SK-N-SH (cell line): ENCODE measurements at regions not wholly inside any gene's neighbourhood (a gene's known extent, or its start where the extent isn't known, plus 50 kb on each side); places are given as distances from the start of the nearest gene placed in this dataset.

Source experiments
- CTCF ChIA-PET: fragments of 300-600, 350-600 bp; formaldehyde crosslinking; extraction: SDS; loops from one replicate; lab custom pipeline; 2021; lab: Yijun Ruan, JAX
- POLR2A ChIA-PET: fragments of 350-600 bp; sonication (Branson Sonifier 250); formaldehyde crosslinking; extraction: SDS; loops from one replicate; lab custom pipeline; 2020; ENCODE audit warnings: antibody characterized with exemption, inconsistent platforms; lab: Yijun Ruan, JAX
- DNase-seq: peaks from one replicate; pipeline ENCODE4 v3.0.0; 2012
- H2AFZ ChIP-seq: fragments of 200-600 bp; sonication (generic); 2 replicates; pipeline ENCODE4 v1.8.1; 2016; ENCODE audit warnings: antibody characterized with exemption, mild to moderate bottlenecking, low read depth
- H3F3A ChIP-seq: fragments of 200-600 bp; sonication (generic); replicated peaks from 2 replicates; pipeline ENCODE3; 2016; ENCODE audit warnings: antibody characterized with exemption, mild to moderate bottlenecking; ENCODE audit not compliant: insufficient read depth
- H3K27ac ChIP-seq, 2 experiments: fragments of 200-500 bp in 1 of 2; fragments of 200-600 bp in 1 of 2; sonication (Bioruptor generic) in 1 of 2; sonication (generic), shearing (Covaris generic) in 1 of 2; 2 replicates each; pipeline versions ENCODE4 v1.5.1 to v1.6.1; 2014 to 2016; ENCODE audit warnings: low read depth in 2 of 2, inconsistent platforms in 1 of 2, low read length in 1 of 2, mild to moderate bottlenecking in 1 of 2, mixed read lengths in 1 of 2
- H3K27me3 ChIP-seq: fragments of 200-600 bp; sonication (generic), shearing (Covaris generic); 2 replicates; pipeline ENCODE4 v1.6.1; 2016; ENCODE audit warnings: mixed run types; ENCODE audit not compliant: insufficient read depth
- H3K36me3 ChIP-seq, 2 experiments: fragments of 200-500 bp in 1 of 2; fragments of 200-600 bp in 1 of 2; sonication (Bioruptor generic) in 1 of 2; sonication (generic) in 1 of 2; replicated peaks in 1 of 2; 2 replicates each; pipeline versions ENCODE3 to v1.5.1; 2014 to 2016; ENCODE audit warnings: low read length in 1 of 2, mild to moderate bottlenecking in 1 of 2; ENCODE audit not compliant: insufficient read depth in 2 of 2, control insufficient read depth in 1 of 2
- H3K4me1 ChIP-seq, 2 experiments: fragments of 200-500 bp in 1 of 2; fragments of 200-600 bp in 1 of 2; sonication (Bioruptor generic) in 1 of 2; sonication (generic), shearing (Covaris generic) in 1 of 2; 2 replicates each; pipeline versions ENCODE4 v1.5.1 to v1.6.1; 2014 to 2016; ENCODE audit warnings: low read depth in 1 of 2, low read length in 1 of 2, mixed run types in 1 of 2; ENCODE audit not compliant: insufficient read depth in 2 of 2, control insufficient read depth in 1 of 2
- H3K4me2 ChIP-seq: fragments of 200-600 bp; sonication (generic), shearing (Covaris generic); 2 replicates; pipeline ENCODE4 v1.6.1; 2017; ENCODE audit warnings: mixed run types
- H3K4me3 ChIP-seq, 2 experiments: fragments of 200-500 bp in 1 of 2; fragments of 200-600 bp in 1 of 2; sonication (Bioruptor generic) in 1 of 2; sonication (generic), shearing (Covaris generic) in 1 of 2; 2 replicates each; pipeline versions ENCODE4 v1.5.1 to v1.8.1; 2014 to 2016; ENCODE audit warnings: low read depth in 2 of 2, inconsistent platforms in 1 of 2, low read length in 1 of 2, mild to moderate bottlenecking in 1 of 2, mixed read lengths in 1 of 2, moderate library complexity in 1 of 2
- H3K79me2 ChIP-seq: fragments of 200-600 bp; sonication (generic); 2 replicates; pipeline ENCODE4 v1.8.1; 2017; ENCODE audit warnings: mild to moderate bottlenecking; ENCODE audit not compliant: insufficient read depth
- H3K9ac ChIP-seq: fragments of 200-600 bp; sonication (generic); 2 replicates; pipeline ENCODE4 v1.6.1; 2017; ENCODE audit warnings: mixed run types
- H3K9me2 ChIP-seq: fragments of 200-600 bp; sonication (generic); 2 replicates; pipeline ENCODE4 v1.6.1; 2017; ENCODE audit warnings: mixed run types
- H3K9me3 ChIP-seq: fragments of 200-600 bp; sonication (generic); 2 replicates; pipeline ENCODE4 v1.6.1; 2017; ENCODE audit warnings: mixed run types, mild to moderate bottlenecking, moderate library complexity
- H4K20me1 ChIP-seq: fragments of 200-600 bp; sonication (generic); 2 replicates; pipeline ENCODE4 v1.6.1; 2017; ENCODE audit warnings: mild to moderate bottlenecking, mixed run types; ENCODE audit not compliant: insufficient read depth
- CHD2 ChIP-seq: fragments of 150-350 bp; IDR thresholded peaks from 2 replicates; pipeline ENCODE4 v1.6.1; 2018; ENCODE audit warnings: low read length; ENCODE audit not compliant: partially characterized antibody
- EP300 ChIP-seq, 2 experiments: IDR thresholded peaks; 2 replicates each; pipeline versions ENCODE4 v1.4.0 to v1.6.1; 2012; ENCODE audit warnings: borderline replicate concordance in 1 of 2, low read depth in 1 of 2, low read length in 1 of 2
- EZH2phosphoT487 ChIP-seq: fragments of 200-600 bp; sonication (generic); IDR thresholded peaks from 2 replicates; pipeline ENCODE4 v1.6.1; 2017; ENCODE audit warnings: low read depth, mixed run types, mild to moderate bottlenecking, antibody characterized with exemption, moderate library complexity, borderline replicate concordance
- FOSL2 ChIP-seq: IDR thresholded peaks from 2 replicates; pipeline ENCODE4 v1.4.0; 2012; ENCODE audit warnings: low read depth, mild to moderate bottlenecking, moderate library complexity, borderline replicate concordance
- FOXJ3 ChIP-seq: sonication (generic); formaldehyde crosslinking; IDR thresholded peaks from 2 replicates; pipeline ENCODE4 v1.5.1; 2020; ENCODE audit warnings: mild to moderate bottlenecking, missing genetic modification reagents
- JUND ChIP-seq: IDR thresholded peaks from 2 replicates; pipeline ENCODE4 v1.4.0; 2012
- MAX ChIP-seq: IDR thresholded peaks from 2 replicates; pipeline ENCODE4 v1.4.0; 2012; ENCODE audit warnings: low read depth
- MXI1 ChIP-seq: IDR thresholded peaks from 2 replicates; pipeline ENCODE4 v1.6.1; 2012; ENCODE audit warnings: mild to moderate bottlenecking, low read depth, low read length, improper control_type of control experiment
- NRF1 ChIP-seq: IDR thresholded peaks from 2 replicates; pipeline ENCODE4 v1.6.1; 2012; ENCODE audit warnings: low read depth, mild to moderate bottlenecking, low read length
- POLR2AphosphoS5 ChIP-seq: IDR thresholded peaks from 2 replicates; pipeline ENCODE4 v1.6.1; 2012; ENCODE audit warnings: low read depth, low read length
- RFX5 ChIP-seq: IDR thresholded peaks from 2 replicates; pipeline ENCODE4 v1.6.1; 2012; ENCODE audit warnings: mild to moderate bottlenecking, improper control_type of control experiment, low read length
- RXRA ChIP-seq: IDR thresholded peaks from 2 replicates; pipeline ENCODE4 v1.4.0; 2012; ENCODE audit warnings: low read depth, mild to moderate bottlenecking, borderline replicate concordance
- TCF12 ChIP-seq: IDR thresholded peaks from 2 replicates; pipeline ENCODE4 v1.4.0; 2012
- USF2 ChIP-seq: fragments of 150-350 bp; IDR thresholded peaks from 2 replicates; pipeline ENCODE4 v1.6.1; 2017; ENCODE audit warnings: antibody characterized with exemption, low read length, low read depth, borderline replicate concordance
- YY1 ChIP-seq: IDR thresholded peaks from 2 replicates; pipeline ENCODE4 v1.4.0; 2012; ENCODE audit warnings: low read depth, mild to moderate bottlenecking
- WGBS: methylation state at CpG from one replicate; pipeline ENCODE4 v1.1.6; 2017; ENCODE audit warnings: low lambda C conversion rate; 5-methylcytosine and 5-hydroxymethylcytosine counted together
- TF ChIP-seq, protein P1 (sequence below): IDR thresholded peaks from 2 replicates; pipeline ENCODE4 v1.4.0; 2012; ENCODE audit warnings: low read depth, borderline replicate concordance
- TF ChIP-seq, protein P2 (sequence below): IDR thresholded peaks from 2 replicates; pipeline ENCODE4 v1.6.1; 2012; ENCODE audit warnings: mild to moderate bottlenecking, low read depth, low read length, moderate library complexity

- TF ChIP-seq EP300 (IDR thresholded peaks at IDR 0.05; ENCODE audit: borderline replicate concordance in 1 of 2, low read depth in 1 of 2, low read length in 1 of 2) (no peak), NRF1 (no peak), USF2 (no peak), CHD2 (no peak), TCF12 (no peak), MXI1 (no peak), EZH2phosphoT487 (no peak), MAX (no peak), RXRA (no peak), JUND (no peak), POLR2AphosphoS5 (no peak), FOSL2 (no peak), YY1 (no peak), RFX5 (no peak), FOXJ3 (CRISPR knock-in tag) (no peak)
- TF ChIP-seq, protein P1, sequence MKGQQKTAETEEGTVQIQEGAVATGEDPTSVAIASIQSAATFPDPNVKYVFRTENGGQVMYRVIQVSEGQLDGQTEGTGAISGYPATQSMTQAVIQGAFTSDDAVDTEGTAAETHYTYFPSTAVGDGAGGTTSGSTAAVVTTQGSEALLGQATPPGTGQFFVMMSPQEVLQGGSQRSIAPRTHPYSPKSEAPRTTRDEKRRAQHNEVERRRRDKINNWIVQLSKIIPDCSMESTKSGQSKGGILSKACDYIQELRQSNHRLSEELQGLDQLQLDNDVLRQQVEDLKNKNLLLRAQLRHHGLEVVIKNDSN, result no peak
- TF ChIP-seq, protein P2, sequence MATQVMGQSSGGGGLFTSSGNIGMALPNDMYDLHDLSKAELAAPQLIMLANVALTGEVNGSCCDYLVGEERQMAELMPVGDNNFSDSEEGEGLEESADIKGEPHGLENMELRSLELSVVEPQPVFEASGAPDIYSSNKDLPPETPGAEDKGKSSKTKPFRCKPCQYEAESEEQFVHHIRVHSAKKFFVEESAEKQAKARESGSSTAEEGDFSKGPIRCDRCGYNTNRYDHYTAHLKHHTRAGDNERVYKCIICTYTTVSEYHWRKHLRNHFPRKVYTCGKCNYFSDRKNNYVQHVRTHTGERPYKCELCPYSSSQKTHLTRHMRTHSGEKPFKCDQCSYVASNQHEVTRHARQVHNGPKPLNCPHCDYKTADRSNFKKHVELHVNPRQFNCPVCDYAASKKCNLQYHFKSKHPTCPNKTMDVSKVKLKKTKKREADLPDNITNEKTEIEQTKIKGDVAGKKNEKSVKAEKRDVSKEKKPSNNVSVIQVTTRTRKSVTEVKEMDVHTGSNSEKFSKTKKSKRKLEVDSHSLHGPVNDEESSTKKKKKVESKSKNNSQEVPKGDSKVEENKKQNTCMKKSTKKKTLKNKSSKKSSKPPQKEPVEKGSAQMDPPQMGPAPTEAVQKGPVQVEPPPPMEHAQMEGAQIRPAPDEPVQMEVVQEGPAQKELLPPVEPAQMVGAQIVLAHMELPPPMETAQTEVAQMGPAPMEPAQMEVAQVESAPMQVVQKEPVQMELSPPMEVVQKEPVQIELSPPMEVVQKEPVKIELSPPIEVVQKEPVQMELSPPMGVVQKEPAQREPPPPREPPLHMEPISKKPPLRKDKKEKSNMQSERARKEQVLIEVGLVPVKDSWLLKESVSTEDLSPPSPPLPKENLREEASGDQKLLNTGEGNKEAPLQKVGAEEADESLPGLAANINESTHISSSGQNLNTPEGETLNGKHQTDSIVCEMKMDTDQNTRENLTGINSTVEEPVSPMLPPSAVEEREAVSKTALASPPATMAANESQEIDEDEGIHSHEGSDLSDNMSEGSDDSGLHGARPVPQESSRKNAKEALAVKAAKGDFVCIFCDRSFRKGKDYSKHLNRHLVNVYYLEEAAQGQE, result no peak
- Histone ChIP-seq H3K4me3 (no peak overlapping the region), H3K9ac (no peak overlapping the region), H3K4me2 (no peak overlapping the region), H3K27ac (no peak overlapping the region), H3K79me2 (no peaks in the 10 kb centered on the region), H3K36me3 (no peaks in the 10 kb centered on the region), H3K9me2 (no peaks in the 10 kb centered on the region), H2AFZ (no peak overlapping the region), H3K9me3 (no peaks in the 10 kb centered on the region), H4K20me1 (no peaks in the 10 kb centered on the region), H3K27me3 (no peaks in the 10 kb centered on the region), H3K4me1 (no peaks in the 10 kb centered on the region), H3F3A (no peaks in the 10 kb centered on the region)
- POLR2A ChIA-PET, result no interaction called here
- no peak for DNase-seq
- 63% methylated on average over 5 of the region's 25 CpGs for WGBS
- CTCF ChIA-PET, result no interaction called here
These were observed 2085.2 kb upstream of the ACO1 start for GRCh38 chr9:30299126-30299780.
